ENCODE measurements at regions not wholly inside any gene's neighbourhood (a gene's known extent, or its start where the extent isn't known, plus 50 kb on each side); places are given as distances from the start of the nearest gene placed in this dataset.

DNA sequence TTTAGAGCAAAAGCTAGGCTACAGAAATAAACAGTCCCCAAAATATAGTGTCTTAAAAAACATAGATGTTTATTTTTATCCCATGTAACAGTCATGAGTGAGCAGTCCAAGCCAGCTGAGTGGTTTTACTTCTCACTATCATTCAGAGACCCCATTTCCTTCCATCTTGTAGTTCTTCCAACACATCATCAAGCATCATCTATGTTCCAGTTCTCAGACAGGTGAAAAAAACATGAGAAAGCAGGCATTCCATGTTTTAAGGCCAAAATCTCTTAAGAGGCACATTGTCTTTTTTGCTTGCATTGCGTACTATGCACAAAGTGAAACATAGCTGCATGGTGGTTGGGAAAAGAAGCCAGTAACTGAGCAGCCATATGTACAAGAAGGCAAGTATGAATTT is 128.6 kb downstream of the ATOH1 start:
- Histone ChIP-seq H3K4me1 (ENCODE audit: insufficient read depth, low read length) (peaks cover 8% of the 10 kb centered on the region), H3K9me3 (ENCODE audit: insufficient read depth, low read depth, low read length) (peaks cover 5% of the 10 kb centered on the region; the same call in 1 of the 2 replicates), H3K9ac (ENCODE audit: low read depth, low read length) (no peak overlapping the region), H3K4me3 (ENCODE audit: low read length) (no peak overlapping the region), H3K27ac (ENCODE audit: low read length) (no peak overlapping the region), H3K36me3 (ENCODE audit: insufficient read depth, low read depth, low read length) (no peaks in the 10 kb centered on the region), H3K27me3 (ENCODE audit: insufficient read depth, low read length) (no peaks in the 10 kb centered on the region)

DNA sequence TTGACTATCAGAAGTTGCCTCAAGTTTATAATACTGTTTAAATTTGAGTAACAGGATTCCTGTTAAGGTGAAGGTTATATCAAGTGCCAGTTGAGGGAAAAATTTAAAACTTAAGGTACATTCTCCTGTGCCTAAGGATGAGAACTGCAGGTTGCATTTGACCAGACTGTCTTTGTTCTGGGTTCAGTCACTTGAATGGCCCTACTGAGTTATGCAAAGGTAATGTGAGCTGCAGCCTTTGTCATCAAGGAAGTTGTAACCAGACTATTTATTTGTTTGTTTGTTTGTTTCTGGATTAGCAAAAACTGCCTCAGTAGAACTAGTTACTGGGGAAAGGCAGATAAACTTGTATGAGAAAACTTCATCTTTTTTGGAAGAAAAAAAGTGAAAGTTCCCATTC is 131.9 kb downstream of the ATOH1 start:
- Histone ChIP-seq H3K4me3 (ENCODE audit: low read length) (no peak overlapping the region), H3K4me1 (ENCODE audit: insufficient read depth, low read length) (peaks cover 8% of the 10 kb centered on the region), H3K9ac (ENCODE audit: low read depth, low read length) (no peak overlapping the region), H3K9me3 (ENCODE audit: insufficient read depth, low read depth, low read length) (no peaks in the 10 kb centered on the region), H3K27ac (ENCODE audit: low read length) (no peak overlapping the region), H3K36me3 (ENCODE audit: insufficient read depth, low read depth, low read length) (no peaks in the 10 kb centered on the region), H3K27me3 (ENCODE audit: insufficient read depth, low read length) (no peaks in the 10 kb centered on the region)

DNA sequence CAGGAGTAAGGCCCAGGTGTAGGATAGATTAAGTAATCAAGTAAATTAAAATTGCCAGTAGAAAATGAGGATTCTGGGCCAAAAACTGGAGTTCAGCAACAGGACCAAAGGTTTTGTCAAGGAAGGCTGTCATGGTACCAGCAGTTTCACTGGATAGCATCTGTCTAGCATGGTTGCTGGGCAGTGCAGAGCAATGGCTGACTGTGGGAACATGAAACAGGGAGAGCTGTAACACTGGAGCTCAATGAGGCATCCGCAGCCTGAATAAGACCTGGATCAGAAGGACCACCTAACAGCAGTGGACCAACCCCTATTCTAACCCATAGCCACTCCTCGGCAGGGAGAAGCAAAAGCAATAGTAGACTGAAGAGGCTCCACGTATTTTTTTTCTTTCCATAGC is 132.4 kb downstream of the ATOH1 start:
- Histone ChIP-seq H3K9ac (ENCODE audit: low read depth, low read length) (no peak overlapping the region), H3K4me1 (ENCODE audit: insufficient read depth, low read length) (peaks cover 8% of the 10 kb centered on the region), H3K27me3 (ENCODE audit: insufficient read depth, low read length) (no peaks in the 10 kb centered on the region), H3K36me3 (ENCODE audit: insufficient read depth, low read depth, low read length) (no peaks in the 10 kb centered on the region), H3K9me3 (ENCODE audit: insufficient read depth, low read depth, low read length) (no peaks in the 10 kb centered on the region), H3K4me3 (ENCODE audit: low read length) (no peak overlapping the region), H3K27ac (ENCODE audit: low read length) (no peak overlapping the region)

DNA sequence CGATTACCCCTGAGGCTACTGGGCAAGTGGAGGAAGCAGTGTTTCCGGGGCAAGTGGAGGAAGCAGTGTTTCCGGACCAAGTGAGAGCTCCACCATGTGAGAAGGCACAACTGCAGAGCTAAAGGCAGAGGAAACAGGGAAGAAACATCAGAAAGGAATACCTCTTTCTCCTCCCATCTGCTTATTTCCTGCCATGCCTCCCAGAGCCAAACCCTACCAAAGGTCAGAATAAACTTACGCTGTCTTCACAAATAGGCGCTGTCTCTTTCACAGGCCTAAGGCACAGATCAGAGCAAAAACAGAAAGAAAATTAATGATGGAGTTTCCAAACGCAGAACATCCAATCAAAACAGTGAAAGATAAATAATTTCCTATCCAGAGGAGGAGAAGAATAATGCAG is 153.0 kb downstream of the ATOH1 start:
- H3K27ac ChIP-seq (ENCODE audit: low read length), result no peak overlapping the region
- H3K4me3 ChIP-seq (ENCODE audit: low read length), result no peak overlapping the region
- H3K4me1 ChIP-seq (ENCODE audit: insufficient read depth, low read length), result no peaks in the 10 kb centered on the region
- no peaks in the 10 kb centered on the region for H3K27me3 ChIP-seq (ENCODE audit: insufficient read depth, low read length)
- no peak overlapping the region for H3K9ac ChIP-seq (ENCODE audit: low read depth, low read length)
- no peaks in the 10 kb centered on the region for H3K36me3 ChIP-seq (ENCODE audit: insufficient read depth, low read depth, low read length)
- no peaks in the 10 kb centered on the region; the same call in 1 of the 2 replicates for H3K9me3 ChIP-seq (ENCODE audit: insufficient read depth, low read depth, low read length)

DNA sequence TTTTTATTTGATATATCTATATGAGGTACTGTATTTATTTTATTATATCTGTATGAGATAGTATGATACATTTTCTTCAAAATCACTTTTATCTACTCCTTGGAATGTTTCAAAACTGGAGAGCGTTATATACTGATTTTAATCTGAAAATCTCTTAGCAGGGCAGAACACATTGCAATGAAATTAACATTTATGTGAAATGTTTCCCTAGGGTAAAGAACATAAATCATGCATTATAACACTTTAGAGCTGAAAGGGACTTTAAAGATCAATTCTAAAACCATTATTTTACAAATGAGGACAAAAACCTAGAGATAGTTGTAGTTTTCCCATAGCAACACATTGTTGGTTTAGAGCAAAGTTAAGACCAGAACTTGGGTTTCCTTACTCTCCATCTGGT is 153.7 kb downstream of the ATOH1 start:
- no peaks in the 10 kb centered on the region for H3K4me1 ChIP-seq (ENCODE audit: insufficient read depth, low read length)
- no peak overlapping the region for H3K27ac ChIP-seq (ENCODE audit: low read length)
- no peak overlapping the region for H3K9ac ChIP-seq (ENCODE audit: low read depth, low read length)
- H3K4me3 ChIP-seq (ENCODE audit: low read length), result no peak overlapping the region
- no peaks in the 10 kb centered on the region for H3K36me3 ChIP-seq (ENCODE audit: insufficient read depth, low read depth, low read length)
- no peaks in the 10 kb centered on the region for H3K27me3 ChIP-seq (ENCODE audit: insufficient read depth, low read length)
- no peaks in the 10 kb centered on the region; the same call in 1 of the 2 replicates for H3K9me3 ChIP-seq (ENCODE audit: insufficient read depth, low read depth, low read length)

DNA sequence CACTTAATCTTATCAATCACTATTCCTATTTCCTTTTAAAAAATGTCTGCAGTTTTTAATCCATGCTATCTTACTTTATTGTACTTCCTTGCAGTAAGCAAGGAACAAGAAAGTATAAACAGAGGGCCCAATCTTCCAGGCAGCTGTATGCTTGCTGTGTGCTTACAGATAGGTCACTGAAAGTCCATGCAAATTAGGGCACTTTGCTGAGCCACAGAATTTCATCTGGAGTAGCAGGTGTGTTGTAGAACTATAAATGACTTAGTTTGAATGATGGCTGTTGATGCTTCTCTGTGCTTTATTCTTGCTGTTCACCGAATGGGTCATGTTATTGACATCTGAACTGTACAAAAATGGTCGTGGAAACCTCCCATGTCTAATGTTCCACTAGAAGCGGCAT is 154.6 kb downstream of the ATOH1 start:
- Histone ChIP-seq H3K4me3 (ENCODE audit: low read length) (no peak overlapping the region), H3K27me3 (ENCODE audit: insufficient read depth, low read length) (no peaks in the 10 kb centered on the region), H3K27ac (ENCODE audit: low read length) (no peak overlapping the region), H3K9ac (ENCODE audit: low read depth, low read length) (no peak overlapping the region), H3K9me3 (ENCODE audit: insufficient read depth, low read depth, low read length) (no peaks in the 10 kb centered on the region), H3K4me1 (ENCODE audit: insufficient read depth, low read length) (no peaks in the 10 kb centered on the region), H3K36me3 (ENCODE audit: insufficient read depth, low read depth, low read length) (no peaks in the 10 kb centered on the region)

DNA sequence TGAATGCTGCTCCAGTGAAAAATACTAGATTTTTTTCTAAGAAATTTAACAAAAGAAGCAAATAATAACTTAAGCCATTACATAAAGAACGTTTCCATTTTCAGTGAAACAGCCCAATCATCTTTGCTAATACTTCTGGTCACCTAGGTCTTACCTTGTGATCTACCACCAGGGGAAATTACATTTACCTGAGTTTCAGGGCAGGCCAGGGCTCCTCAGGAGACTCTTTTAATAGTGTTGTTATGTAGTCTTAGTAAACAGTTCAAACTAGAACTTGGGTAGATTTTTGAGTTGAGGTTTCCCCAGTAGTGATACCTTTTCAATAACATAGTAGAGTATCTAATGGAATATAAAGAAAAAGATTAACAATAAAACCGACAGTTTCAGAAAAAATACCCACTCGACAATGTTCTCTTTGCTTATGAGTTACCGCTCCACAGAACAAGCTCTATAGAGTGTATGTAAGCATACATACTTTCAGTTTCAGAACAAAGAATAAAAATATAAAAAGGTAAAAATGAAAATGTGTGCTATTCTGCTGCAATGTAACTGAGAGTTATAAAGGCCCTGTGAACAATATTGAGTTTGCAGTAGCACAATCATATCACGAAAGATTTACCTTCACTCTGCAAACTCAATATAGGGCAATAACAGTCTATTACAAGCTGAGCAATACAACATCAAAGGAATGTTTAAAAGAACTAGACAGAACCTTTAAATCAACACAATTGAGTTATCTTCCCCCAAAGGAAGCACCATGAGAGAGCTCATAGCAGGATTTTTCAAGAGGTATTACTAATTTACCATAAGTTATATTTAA is 165.8 kb downstream of the ATOH1 start:
- no peak overlapping the region for H3K27ac ChIP-seq (ENCODE audit: low read length)
- no peaks in the 10 kb centered on the region for H3K9me3 ChIP-seq (ENCODE audit: insufficient read depth, low read depth, low read length)
- no peak overlapping the region for H3K4me3 ChIP-seq (ENCODE audit: low read length)
- H3K9ac ChIP-seq (ENCODE audit: low read depth, low read length), result no peak overlapping the region
- H3K36me3 ChIP-seq (ENCODE audit: insufficient read depth, low read depth, low read length), result no peaks in the 10 kb centered on the region
- H3K4me1 ChIP-seq (ENCODE audit: insufficient read depth, low read length), result peaks cover 3% of the 10 kb centered on the region; the same call in 1 of the 2 replicates
- H3K27me3 ChIP-seq (ENCODE audit: insufficient read depth, low read length), result no peaks in the 10 kb centered on the region

DNA sequence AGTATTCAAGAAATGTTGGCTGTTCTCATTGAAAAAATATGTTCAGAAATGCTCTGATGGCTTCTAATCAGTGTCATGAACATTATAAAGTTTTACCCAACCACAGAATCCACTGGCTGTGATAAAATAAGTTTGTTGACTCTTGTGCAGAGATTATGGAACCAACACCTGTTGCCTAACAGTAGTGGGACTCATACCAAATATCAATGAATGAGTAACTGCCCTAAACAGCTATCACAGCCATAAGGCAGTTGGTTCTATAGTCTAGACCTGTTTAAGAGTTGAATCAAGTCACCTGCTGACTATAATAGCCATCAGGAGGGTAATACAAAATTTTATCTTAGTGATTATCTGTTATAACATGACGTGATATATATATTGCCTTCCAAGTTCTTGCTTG is 168.3 kb downstream of the ATOH1 start:
- Histone ChIP-seq H3K27ac (ENCODE audit: low read length) (no peak overlapping the region), H3K9ac (ENCODE audit: low read depth, low read length) (no peak overlapping the region), H3K4me3 (ENCODE audit: low read length) (no peak overlapping the region), H3K36me3 (ENCODE audit: insufficient read depth, low read depth, low read length) (no peaks in the 10 kb centered on the region), H3K9me3 (ENCODE audit: insufficient read depth, low read depth, low read length) (no peaks in the 10 kb centered on the region), H3K4me1 (ENCODE audit: insufficient read depth, low read length) (peaks cover 3% of the 10 kb centered on the region; the same call in 1 of the 2 replicates), H3K27me3 (ENCODE audit: insufficient read depth, low read length) (no peaks in the 10 kb centered on the region)

DNA sequence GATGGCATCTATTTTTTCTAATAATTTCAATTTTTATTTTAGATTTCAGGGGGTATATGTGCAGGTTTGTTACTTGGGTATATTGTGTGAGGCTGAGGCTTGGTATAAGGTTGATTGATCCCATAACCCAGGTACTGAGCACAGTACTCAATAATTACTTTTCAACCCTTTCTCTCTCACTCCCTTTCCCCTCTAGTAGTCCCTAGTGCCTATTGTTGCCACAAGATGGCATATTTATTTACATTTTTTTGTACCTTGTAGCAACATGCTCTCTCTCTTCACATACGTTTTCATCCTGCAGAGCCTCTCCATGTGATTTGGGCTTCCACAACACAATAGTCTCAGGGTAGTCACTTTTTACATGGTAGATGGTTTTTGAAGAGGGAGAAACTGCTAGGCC is 172.0 kb downstream of the ATOH1 start:
- no peak overlapping the region for H3K27ac ChIP-seq (ENCODE audit: low read length)
- peaks cover 3% of the 10 kb centered on the region; the same call in 1 of the 2 replicates for H3K4me1 ChIP-seq (ENCODE audit: insufficient read depth, low read length)
- H3K36me3 ChIP-seq (ENCODE audit: insufficient read depth, low read depth, low read length), result no peaks in the 10 kb centered on the region
- no peak overlapping the region for H3K9ac ChIP-seq (ENCODE audit: low read depth, low read length)
- H3K4me3 ChIP-seq (ENCODE audit: low read length), result no peak overlapping the region
- H3K9me3 ChIP-seq (ENCODE audit: insufficient read depth, low read depth, low read length), result no peaks in the 10 kb centered on the region
- H3K27me3 ChIP-seq (ENCODE audit: insufficient read depth, low read length), result no peaks in the 10 kb centered on the region

DNA sequence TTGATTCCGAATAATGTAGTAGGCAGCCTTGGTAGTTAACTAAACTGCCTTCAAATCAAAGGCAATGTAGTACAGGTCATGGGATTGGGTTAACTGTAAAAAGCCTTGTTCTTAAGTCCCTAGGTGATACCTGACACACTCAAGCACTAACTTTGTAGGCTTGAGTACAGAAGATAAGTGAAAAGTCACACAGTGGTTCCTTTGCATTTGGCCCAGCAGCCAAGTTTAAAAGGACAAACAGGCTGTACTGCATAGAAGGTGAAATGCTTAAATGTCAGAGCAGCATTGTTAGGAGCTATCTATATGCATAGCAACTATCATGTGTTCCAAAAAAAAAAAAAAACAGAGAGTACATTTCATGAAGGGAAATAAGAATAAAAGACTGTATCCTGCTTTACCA is 178.4 kb downstream of the ATOH1 start:
- Histone ChIP-seq H3K9ac (ENCODE audit: low read depth, low read length) (no peak overlapping the region), H3K4me3 (ENCODE audit: low read length) (no peak overlapping the region), H3K4me1 (ENCODE audit: insufficient read depth, low read length) (no peaks in the 10 kb centered on the region), H3K9me3 (ENCODE audit: insufficient read depth, low read depth, low read length) (no peaks in the 10 kb centered on the region), H3K36me3 (ENCODE audit: insufficient read depth, low read depth, low read length) (no peaks in the 10 kb centered on the region), H3K27ac (ENCODE audit: low read length) (no peak overlapping the region), H3K27me3 (ENCODE audit: insufficient read depth, low read length) (no peaks in the 10 kb centered on the region)

DNA sequence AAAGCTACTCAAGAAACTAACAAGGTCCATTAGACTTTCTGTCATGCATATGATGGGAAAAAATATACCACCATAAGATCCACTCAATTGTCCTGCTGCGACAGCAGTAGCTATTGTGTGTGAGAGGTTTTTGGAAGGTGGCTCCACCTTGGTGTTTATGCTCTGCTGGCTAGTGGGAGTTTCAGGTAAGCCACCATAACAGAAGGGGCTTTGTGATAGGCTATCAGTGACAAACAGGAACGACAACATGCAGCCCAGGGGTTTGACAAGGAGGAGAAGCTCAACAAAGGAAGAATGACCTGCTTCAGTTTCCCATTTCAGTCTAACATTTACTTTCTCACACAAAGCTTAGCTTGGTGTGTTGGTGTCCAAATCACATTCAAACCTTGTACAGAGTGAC is 182.6 kb downstream of the ATOH1 start:
- H3K4me1 ChIP-seq (ENCODE audit: insufficient read depth, low read length), result no peaks in the 10 kb centered on the region
- H3K9ac ChIP-seq (ENCODE audit: low read depth, low read length), result no peak overlapping the region
- H3K4me3 ChIP-seq (ENCODE audit: low read length), result no peak overlapping the region
- H3K27ac ChIP-seq (ENCODE audit: low read length), result no peak overlapping the region
- no peaks in the 10 kb centered on the region for H3K9me3 ChIP-seq (ENCODE audit: insufficient read depth, low read depth, low read length)
- no peaks in the 10 kb centered on the region for H3K36me3 ChIP-seq (ENCODE audit: insufficient read depth, low read depth, low read length)
- no peaks in the 10 kb centered on the region for H3K27me3 ChIP-seq (ENCODE audit: insufficient read depth, low read length)

DNA sequence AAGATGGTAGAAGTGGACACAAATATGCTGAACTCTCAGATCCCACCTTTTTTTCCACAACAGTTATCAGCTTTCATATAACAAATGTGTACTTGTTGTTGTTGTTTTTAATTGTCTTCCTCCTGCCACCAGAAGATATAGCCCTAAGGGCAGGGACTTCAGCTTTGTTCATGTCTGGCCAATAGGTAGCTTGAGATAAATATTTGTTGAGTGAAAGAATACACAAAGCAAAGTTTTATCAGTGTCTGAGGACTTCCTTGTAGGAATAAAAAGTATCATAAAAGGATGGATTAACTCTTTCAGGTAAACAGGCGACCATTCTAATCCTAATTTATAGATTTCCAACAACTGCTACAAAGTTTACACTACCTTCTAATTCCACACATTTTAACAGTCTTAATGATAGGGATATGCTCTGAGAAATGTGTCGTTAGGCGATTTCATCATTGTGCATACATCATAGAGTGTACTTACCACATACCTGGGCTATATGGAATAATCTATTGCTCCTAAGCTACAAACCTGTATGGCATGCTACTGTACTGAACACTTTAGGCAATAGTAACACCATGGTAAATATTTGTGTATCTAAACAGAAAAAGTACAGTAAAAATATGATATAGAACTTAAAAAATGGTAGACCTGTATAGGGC is 186.1 kb downstream of the ATOH1 start:
- H3K36me3 ChIP-seq (ENCODE audit: insufficient read depth, low read depth, low read length), result no peaks in the 10 kb centered on the region
- no peak overlapping the region for H3K27ac ChIP-seq (ENCODE audit: low read length)
- no peak overlapping the region for H3K9ac ChIP-seq (ENCODE audit: low read depth, low read length)
- H3K27me3 ChIP-seq (ENCODE audit: insufficient read depth, low read length), result no peaks in the 10 kb centered on the region
- H3K9me3 ChIP-seq (ENCODE audit: insufficient read depth, low read depth, low read length), result no peaks in the 10 kb centered on the region
- H3K4me1 ChIP-seq (ENCODE audit: insufficient read depth, low read length), result no peaks in the 10 kb centered on the region
- H3K4me3 ChIP-seq (ENCODE audit: low read length), result no peak overlapping the region

Measured in iPS-20b (cell line).